Endothelial cell of umbilical vein (primary cell): ENCODE measurements at regions not wholly inside any gene's neighbourhood (a gene's known extent, or its start where the extent isn't known, plus 50 kb on each side); places are given as distances from the start of the nearest gene placed in this dataset.

Source experiments
- CTCF ChIP-seq, 2 donors: IDR thresholded peaks; 1 replicate in 1 of 2; 2 replicates in 1 of 2; pipeline ENCODE4 v1.5.1; 2011; ENCODE audit warnings: low read length in 2 of 2, mild to moderate bottlenecking in 2 of 2, moderate library complexity in 2 of 2, control low read depth in 1 of 2, inconsistent platforms in 1 of 2, low read depth in 1 of 2; ENCODE audit not compliant: insufficient read depth in 1 of 2; ENCODE audit errors: extremely low read depth in 1 of 2
- EZH2 ChIP-seq: IDR thresholded peaks from 2 replicates; pipeline ENCODE4 v1.6.1; 2012; ENCODE audit warnings: borderline replicate concordance, low read depth, mild to moderate bottlenecking, moderate library complexity, low read length, inconsistent platforms; ENCODE audit not compliant: severe bottlenecking
- FOS ChIP-seq: IDR thresholded peaks from 2 replicates; pipeline ENCODE4 v1.6.1; 2011; ENCODE audit warnings: mild to moderate bottlenecking, low read length, moderate library complexity, borderline replicate concordance; ENCODE audit not compliant: insufficient read depth
- MAX ChIP-seq: IDR thresholded peaks from 2 replicates; pipeline ENCODE4 v1.6.1; 2011; ENCODE audit not compliant: insufficient read depth, insufficient read length
- POLR2A ChIP-seq: IDR thresholded peaks from 2 replicates; pipeline ENCODE4 v1.6.1; 2012; ENCODE audit warnings: low read depth, mild to moderate bottlenecking, control low read depth, low read length
- POLR2AphosphoS5 ChIP-seq: IDR thresholded peaks from 2 replicates; pipeline ENCODE4 v1.6.1; 2012; ENCODE audit warnings: low read depth, mild to moderate bottlenecking, control low read depth, low read length, moderate library complexity; ENCODE audit not compliant: insufficient read depth

GRCh38 chr2:59630789-59631188, 922.7 kb downstream of the BCL11A start:
- TF ChIP-seq POLR2A: no peak
- no peak for TF ChIP-seq CTCF (IDR thresholded peaks at IDR 0.05; ENCODE audit: extremely low read depth in 1 of 2, insufficient read depth in 1 of 2, low read depth in 1 of 2, low read length in 2 of 2)
- TF ChIP-seq POLR2AphosphoS5: no peak
- TF ChIP-seq EZH2: no peak
- TF ChIP-seq FOS: no peak
- no peak for TF ChIP-seq MAX
